AML-193 (cell line): ENCODE measurements at regions not wholly inside any gene's neighbourhood (a gene's known extent, or its start where the extent isn't known, plus 50 kb on each side); places are given as distances from the start of the nearest gene placed in this dataset.
"Not testable (repeated sequence)": the region's sequence is repeated elsewhere in the genome, so short reads cannot be mapped to it uniquely, and the experiment has no call there.

Source experiments
- DNase-seq, 2 experiments: peaks; one replicate each; lab custom pipeline; 2025; lab: John Stamatoyannopoulos, UW

DNA sequence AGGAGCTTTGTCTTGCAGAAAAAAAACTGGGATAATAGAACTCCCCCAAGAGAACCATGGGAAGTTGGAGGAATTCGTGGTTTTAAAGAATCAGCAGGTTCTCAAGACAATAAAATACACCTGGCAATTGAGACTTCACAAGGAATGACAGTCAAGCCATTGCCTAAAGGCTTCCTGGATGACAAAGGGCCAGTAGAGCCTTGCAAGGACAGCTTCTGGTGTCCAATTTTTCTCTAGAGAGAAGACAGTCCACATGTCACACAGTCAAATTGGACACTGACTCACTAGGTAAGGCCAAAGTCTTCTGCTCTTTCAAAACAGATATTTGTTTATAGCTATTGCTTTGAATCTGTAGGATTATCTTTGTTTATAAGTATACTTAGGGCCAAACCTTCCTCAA, 80.3 kb upstream of the BMP5 start:
- no peak for DNase-seq

DNA sequence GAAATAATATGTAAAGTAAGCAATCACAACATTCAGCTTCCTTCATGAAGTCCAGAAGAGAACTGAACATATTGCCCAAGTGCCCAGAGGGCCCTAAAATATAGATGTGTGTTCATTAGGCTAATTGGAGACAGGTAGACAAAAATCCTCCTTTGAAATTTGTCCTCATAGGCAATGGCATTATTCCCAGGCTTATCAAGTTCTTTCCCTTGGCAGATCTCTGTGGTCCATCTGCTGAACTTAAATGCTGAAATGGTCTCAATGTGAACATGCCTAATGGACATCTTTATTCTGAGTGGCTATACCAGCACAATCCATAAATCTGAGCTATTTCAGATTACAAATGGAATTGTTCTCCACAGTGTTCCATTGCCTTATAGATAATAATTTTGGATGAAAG, 79.0 kb upstream of the BMP5 start:
- DNase-seq: no peak

DNA sequence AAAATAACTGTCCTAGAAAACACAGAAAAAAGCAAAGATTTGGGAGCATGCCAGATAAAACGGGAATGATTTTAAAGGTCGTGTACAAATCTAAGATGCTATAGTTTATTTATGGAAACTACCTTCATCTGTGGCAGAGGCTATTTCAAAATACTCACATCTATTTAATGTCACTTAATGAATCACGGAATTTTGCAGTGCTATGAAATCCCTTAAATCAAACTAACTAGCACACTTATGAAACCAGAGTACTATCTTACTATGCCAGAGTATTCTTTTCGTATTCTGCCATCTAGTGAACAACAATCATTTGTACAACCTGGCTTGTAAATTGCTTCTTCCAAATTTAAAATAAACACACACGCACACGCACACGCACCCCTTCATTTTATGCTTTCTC, 77.9 kb upstream of the BMP5 start:
- no peak for DNase-seq

DNA sequence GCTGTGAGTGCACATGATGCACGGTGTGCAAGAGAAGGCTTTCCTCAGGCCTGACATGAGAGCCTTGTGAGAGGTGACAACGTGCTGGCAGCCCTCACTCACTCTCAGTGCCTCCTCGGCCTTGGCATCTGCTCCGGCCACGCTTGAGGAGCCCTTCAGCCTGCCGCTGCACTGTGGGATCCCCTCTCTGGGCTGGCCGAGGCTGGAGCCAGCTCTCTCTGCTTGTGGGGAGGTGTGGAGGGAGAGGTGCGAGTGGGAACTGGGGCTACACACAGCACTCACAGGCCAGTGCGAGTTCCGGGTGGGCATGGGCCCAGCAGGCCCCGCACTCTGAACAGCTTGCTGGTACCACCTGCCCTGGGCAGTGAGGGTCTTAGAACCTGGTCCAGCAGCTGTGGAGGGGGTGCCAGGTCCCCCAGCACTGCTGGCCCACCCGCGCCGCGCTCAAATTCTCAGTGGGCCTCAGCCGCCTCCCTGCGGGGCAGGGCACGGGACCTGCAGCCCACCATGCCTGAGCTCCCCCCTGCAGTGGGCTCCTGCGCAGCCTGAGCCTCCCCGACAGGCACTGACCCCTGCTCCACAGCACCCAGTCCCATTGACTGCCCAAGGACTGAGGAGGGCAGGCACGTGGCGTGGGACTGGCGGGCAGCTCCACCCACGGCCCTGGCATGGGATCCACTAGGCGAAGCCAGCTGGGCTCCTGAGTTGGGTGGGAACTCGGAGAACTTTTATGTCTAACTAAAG, 74.9 kb upstream of the BMP5 start:
- no peak for DNase-seq

DNA sequence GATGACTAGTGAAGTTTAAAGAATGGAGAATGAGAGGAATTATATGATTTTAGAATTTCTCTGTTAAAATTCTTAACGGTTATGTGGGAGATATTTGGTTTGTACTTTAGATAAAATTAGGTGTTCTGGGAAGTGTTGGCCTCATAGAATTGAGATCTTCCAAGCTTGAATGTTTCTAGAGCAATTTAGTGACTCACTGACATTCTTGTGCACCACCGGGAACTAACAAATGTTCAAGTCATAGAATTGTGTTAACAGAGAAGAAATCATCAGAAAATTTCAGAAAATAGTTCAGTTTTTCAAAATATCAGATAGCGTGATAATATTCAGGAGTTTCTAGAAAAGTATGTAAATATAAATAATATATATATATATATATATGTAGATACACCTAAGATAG, 67.9 kb upstream of the BMP5 start:
- DNase-seq: no peak

DNA sequence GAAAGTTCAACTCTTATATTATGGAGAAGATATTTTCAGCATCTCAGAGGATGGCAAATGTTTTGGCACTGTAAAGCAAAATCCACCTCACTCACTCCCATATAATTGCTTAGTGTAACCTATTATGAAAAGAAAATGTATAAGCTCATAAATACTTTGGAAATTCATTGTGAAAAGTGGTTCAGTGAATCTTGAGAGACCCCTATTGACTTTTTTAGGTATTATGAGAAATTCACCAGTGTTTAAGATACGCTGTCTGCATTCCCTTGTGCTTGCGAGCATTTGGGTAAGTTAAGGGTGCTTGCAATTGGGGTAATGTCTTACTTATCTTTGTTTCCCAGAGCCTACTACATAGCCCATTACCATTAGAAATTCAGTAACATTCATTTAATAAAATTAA, 66.3 kb upstream of the BMP5 start:
- DNase-seq: no peak

DNA sequence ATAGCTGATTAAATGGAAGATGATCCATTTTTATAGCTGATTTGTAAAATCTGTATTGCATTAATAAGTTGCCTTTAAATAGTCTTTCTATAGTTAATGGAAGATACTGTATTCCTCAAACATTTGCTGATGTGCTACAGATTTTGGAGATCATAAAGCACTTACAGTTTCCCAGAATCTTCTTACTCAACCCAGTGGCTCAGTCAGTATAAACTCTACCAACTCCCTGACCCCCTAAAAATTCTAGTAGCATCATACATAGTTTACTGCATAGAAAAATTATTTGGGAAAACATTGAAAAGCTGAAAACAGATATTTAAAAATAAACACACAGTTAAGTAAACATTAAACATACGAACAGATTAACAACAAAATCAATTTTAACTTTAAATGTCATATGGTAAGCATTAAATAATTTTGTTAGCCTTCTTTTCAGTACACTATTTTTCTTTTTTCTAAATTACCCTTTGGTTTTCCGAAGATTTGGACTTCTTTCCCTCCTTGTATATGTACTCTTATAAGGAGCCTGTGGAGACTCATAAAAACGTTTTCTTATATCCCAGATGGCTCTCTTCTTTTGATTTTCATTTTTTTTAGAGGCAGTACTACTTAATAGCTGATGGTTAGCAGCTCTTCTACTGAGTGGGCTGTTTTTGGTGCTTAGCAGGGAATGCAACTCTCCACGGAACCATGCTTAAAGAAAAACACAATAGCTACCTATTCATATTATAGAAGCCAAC, 62.7 kb upstream of the BMP5 start:
- no peak for DNase-seq

DNA sequence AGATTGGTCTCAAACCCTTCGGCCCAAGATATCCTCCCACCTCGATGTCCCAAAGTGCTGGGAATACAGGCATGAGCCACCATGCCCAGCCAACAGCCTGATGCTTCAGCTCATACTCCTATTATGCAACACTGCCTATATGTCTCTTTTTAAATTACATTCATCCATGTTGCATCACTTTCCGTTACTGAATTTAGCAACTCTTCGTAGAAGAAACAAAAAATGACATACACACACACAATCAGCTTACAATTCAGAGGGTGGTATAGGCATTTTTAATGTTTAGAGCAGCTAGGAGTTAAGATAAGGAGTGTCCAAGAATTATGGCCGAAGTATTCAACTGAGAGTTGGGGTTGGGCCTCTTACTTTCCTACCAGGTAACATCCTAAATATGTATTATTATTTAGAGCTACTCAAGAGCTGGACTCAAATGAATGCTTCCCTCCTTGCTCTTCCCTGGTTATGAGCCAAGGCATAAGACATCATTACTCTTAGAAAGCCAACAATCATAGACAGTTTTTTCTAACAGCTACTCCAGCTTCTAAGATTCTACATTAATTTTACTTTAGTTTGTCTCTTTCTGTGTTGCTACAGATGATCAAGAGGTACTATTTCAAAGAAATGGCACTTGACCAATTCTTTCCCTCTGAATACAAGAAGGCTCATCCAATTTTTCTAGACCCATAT, 62.0 kb upstream of the BMP5 start:
- peak; percentile 57 to 65 for DNase-seq

DNA sequence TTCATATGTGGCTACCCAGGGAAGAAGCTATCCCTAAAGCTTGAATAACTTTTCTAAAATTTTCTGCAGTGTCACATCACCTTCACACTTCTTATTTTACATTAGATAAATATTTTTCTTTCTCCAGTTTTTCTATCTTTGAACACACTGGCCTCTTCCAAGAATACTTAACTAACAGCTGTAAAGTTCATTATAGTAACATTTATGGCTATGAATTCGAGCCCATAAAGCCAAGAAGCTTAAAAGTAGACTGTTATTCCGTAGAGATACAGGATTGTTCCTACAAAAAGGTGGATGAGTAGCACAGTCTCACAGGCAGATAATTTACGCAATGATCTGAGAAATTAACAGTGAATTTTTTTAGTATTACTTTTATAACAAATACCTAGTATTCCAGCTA, 55.7 kb upstream of the BMP5 start:
- no peak for DNase-seq

DNA sequence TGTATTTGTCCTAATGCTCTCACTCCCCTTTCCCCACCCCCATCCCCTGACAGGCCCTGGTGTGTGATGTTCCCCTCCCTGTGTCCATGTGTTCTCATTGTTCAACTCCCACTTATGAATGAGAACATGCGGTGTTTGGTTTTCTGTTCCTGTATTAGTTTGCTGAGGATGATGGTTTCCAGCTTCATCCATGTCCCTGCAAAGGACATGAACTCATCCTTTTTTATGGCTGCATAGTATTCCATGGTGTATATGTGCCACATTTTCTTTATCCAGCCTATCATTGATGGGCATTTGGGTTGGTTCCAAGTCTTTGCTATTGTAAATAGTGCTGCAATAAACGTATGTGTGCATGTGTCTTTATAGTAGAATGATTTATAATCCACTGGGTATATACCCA, 52.3 kb upstream of the BMP5 start:
- not testable (repeated sequence) for DNase-seq

DNA sequence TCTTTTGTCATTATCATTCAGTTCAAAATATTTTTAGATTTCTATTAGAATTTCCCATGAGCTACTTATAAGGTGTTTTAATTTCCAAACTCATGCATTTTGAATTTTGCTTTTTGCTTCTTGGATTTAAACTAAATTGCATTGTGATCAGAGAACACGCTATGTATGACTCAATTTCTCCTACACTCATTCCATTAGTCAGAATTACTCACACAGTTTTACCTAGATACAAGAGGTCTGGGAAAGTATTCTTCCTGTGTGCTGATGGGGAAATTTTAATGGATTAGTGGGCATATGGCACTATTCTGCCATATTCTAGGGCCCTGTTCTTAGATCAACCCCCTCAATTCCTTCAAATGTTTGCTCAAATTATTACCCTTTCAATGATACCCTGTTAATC, 49.9 kb upstream of the BMP5 start:
- DNase-seq: no peak
